HL-60 (cell line): ENCODE measurements at regions not wholly inside any gene's neighbourhood (a gene's known extent, or its start where the extent isn't known, plus 50 kb on each side); places are given as distances from the start of the nearest gene placed in this dataset.

Experiments
- DNase-seq, 2 experiments: peaks; one replicate each; pipeline ENCODE4 v3.0.0-alpha.2; 2010 to 2020; ENCODE audit warnings: low read depth in 1 of 2, low spot score in 1 of 2
- H3K27ac ChIP-seq: fragments of 250-450 bp; sonication (Bioruptor Pico); replicated peaks from 2 replicates; pipeline ENCODE4 v1.5.1; 2020; ENCODE audit warnings: mild to moderate bottlenecking, moderate library complexity
- H3K27me3 ChIP-seq: fragments of 250-450 bp; sonication (Bioruptor Pico); 2 replicates; pipeline ENCODE4 v1.5.1; 2021; ENCODE audit warnings: mild to moderate bottlenecking, moderate library complexity; ENCODE audit not compliant: insufficient read depth, poor library complexity, severe bottlenecking
- H3K4me3 ChIP-seq: replicated peaks from 2 replicates; pipeline ENCODE4 v1.5.1; 2011; ENCODE audit warnings: mild to moderate bottlenecking, control low read depth, low read length; ENCODE audit not compliant: insufficient read depth
- CTCF ChIP-seq: IDR thresholded peaks from one replicate; pipeline ENCODE4 v1.5.1; 2011; ENCODE audit warnings: low read length, control low read depth, inconsistent platforms; ENCODE audit not compliant: insufficient read depth
- GABPA ChIP-seq: IDR thresholded peaks from 2 replicates; pipeline ENCODE4 v1.6.1; 2012; ENCODE audit warnings: low read depth
- POLR2AphosphoS5 ChIP-seq: IDR thresholded peaks from 2 replicates; pipeline ENCODE4 v1.6.1; 2012; ENCODE audit warnings: low read depth
- REST ChIP-seq: IDR thresholded peaks from 2 replicates; pipeline ENCODE4 v1.6.1; 2012; ENCODE audit warnings: low read depth; ENCODE audit not compliant: insufficient replicate concordance
- SPI1 ChIP-seq: IDR thresholded peaks from 2 replicates; pipeline ENCODE4 v1.6.1; 2012; ENCODE audit warnings: low read depth, mild to moderate bottlenecking, borderline replicate concordance

GRCh38 chr7:1370738-1371137 is 88.5 kb downstream of the MICALL2 start:
- Histone ChIP-seq H3K4me3 (no peak overlapping the region), H3K27ac (no peak overlapping the region), H3K27me3 (peaks cover 25% of the 10 kb centered on the region)
- no peak for DNase-seq
- TF ChIP-seq SPI1 (no peak), POLR2AphosphoS5 (no peak), CTCF (no peak), GABPA (no peak), REST (no peak)

- Histone ChIP-seq H3K27ac (no peak overlapping the region), H3K27me3 (peaks cover 22% of the 10 kb centered on the region), H3K4me3 (no peak overlapping the region)
- no peak for TF ChIP-seq REST
- no peak for TF ChIP-seq POLR2AphosphoS5
- TF ChIP-seq GABPA, result no peak
- TF ChIP-seq CTCF, result no peak
- no peak for DNase-seq
Observed at GRCh38 chr7:1372063-1372462, 87.2 kb downstream of the MICALL2 start.

- no peak overlapping the region for H3K4me3 ChIP-seq
- peaks cover 15% of the 10 kb centered on the region for H3K27me3 ChIP-seq
- no peak for TF ChIP-seq SPI1
- no peak for TF ChIP-seq REST
- TF ChIP-seq CTCF, result no peak
- TF ChIP-seq POLR2AphosphoS5, result no peak
- no peak for TF ChIP-seq GABPA
- no peak overlapping the region for H3K27ac ChIP-seq
- no peak for DNase-seq
Observed at GRCh38 chr7:1372671-1373379, 86.4 kb downstream of the MICALL2 start.
